ENCODE measurements at regions not wholly inside any gene's neighbourhood (a gene's known extent, or its start where the extent isn't known, plus 50 kb on each side); places are given as distances from the start of the nearest gene placed in this dataset.
"Not testable (repeated sequence)": the region's sequence is repeated elsewhere in the genome, so short reads cannot be mapped to it uniquely, and the experiment has no call there.

DNA sequence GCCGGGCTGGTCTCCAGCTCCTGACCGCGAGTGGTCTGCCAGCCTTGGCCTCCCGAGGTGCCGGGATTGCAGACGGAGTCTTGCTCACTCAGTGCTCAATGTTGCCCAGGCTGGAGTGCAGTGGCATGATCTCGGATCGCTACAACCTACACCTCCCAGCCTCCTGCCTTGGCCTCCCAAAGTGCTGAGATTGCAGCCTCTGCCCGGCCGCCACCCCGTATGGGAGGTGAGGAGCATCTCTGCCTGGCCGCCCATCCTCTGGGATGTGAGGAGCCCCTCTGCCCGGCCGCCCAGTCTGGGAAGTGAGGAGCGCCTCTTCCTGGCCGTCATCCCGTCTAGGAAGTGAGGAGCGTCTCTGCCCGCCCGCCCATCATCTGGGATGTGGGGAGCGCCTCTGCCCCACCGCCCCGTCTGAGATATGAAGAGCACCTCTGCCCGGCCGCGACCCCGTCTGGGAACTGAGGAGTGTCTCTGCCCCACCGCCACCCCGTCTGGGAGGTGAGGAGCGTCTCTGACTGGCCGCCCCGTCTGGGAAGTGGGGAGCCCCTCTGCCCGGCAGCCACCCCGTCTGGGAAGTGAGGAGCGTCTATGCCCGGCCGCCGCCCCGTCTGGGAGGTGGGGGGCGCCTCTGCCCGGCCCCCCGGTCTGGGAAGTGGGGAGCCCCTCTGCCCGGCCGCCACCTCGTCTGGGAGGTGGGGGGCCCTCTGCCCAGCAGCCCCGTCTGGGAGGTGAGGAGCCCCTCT lies 861.8 kb upstream of the INTU start:
- TF ChIP-seq POLR2A (IDR thresholded peaks at IDR 0.05): not testable (repeated sequence)
- TF ChIP-seq, protein P1, sequence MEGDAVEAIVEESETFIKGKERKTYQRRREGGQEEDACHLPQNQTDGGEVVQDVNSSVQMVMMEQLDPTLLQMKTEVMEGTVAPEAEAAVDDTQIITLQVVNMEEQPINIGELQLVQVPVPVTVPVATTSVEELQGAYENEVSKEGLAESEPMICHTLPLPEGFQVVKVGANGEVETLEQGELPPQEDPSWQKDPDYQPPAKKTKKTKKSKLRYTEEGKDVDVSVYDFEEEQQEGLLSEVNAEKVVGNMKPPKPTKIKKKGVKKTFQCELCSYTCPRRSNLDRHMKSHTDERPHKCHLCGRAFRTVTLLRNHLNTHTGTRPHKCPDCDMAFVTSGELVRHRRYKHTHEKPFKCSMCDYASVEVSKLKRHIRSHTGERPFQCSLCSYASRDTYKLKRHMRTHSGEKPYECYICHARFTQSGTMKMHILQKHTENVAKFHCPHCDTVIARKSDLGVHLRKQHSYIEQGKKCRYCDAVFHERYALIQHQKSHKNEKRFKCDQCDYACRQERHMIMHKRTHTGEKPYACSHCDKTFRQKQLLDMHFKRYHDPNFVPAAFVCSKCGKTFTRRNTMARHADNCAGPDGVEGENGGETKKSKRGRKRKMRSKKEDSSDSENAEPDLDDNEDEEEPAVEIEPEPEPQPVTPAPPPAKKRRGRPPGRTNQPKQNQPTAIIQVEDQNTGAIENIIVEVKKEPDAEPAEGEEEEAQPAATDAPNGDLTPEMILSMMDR (IDR thresholded peaks at IDR 0.05): not testable (repeated sequence)
